ENCODE measurements at regions not wholly inside any gene's neighbourhood (a gene's known extent, or its start where the extent isn't known, plus 50 kb on each side); places are given as distances from the start of the nearest gene placed in this dataset.

GRCh38 chr4:96543346-96543745 is 703.5 kb downstream of the PDHA2 start:
- no peak overlapping the region for H2BK20ac ChIP-seq (ENCODE audit: low read depth, low read length)
- ATAC-seq (ENCODE audit: low read depth) (no peak), DNase-seq (no peak)
- no peak overlapping the region for H3K27ac ChIP-seq (ENCODE audit: insufficient read depth, low read length)
- no peak overlapping the region for H2BK120ac ChIP-seq (ENCODE audit: low read depth, low read length)
- in situ Hi-C loops (cut with MboI; ENCODE audit: low sequenced_read_pairs) (no loop called here), dilution Hi-C loops (cut with HindIII; ENCODE audit: low sequenced_read_pairs, unreplicated experiment) (no loop called here), intact Hi-C loops (cut with micrococcal nuclease) (no loop called here)
- H3K56ac ChIP-seq (ENCODE audit: extremely low read depth, insufficient read depth, low read length): no peak overlapping the region
- H3K9ac ChIP-seq (ENCODE audit: low read depth, low read length): no peak overlapping the region
- no peak overlapping the region for H2BK15ac ChIP-seq (ENCODE audit: low read depth, low read length)
- H2BK5ac ChIP-seq (ENCODE audit: low read depth, low read length, poor library complexity, severe bottlenecking): no peak overlapping the region
- no peak overlapping the region for H4K91ac ChIP-seq (ENCODE audit: insufficient read depth, low read depth, low read length)
- no peaks in the 10 kb centered on the region for H3K4me1 ChIP-seq (ENCODE audit: control insufficient read depth, insufficient read depth, low read length)
- H3K4me3 ChIP-seq (ENCODE audit: insufficient read depth, low read depth, low read length): no peak overlapping the region
- no peak overlapping the region for H3K23ac ChIP-seq (ENCODE audit: low read depth, low read length)
- ChIA-PET POLR2A (ENCODE audit: unreplicated experiment) (no interaction called here), CTCF (no interaction called here)
- no peak overlapping the region for H4K5ac ChIP-seq (ENCODE audit: low read depth, low read length)
- H3K9me3 ChIP-seq (ENCODE audit: control insufficient read depth, insufficient read depth, low read length): peaks cover 2% of the 10 kb centered on the region
- no peaks in the 10 kb centered on the region for H3K27me3 ChIP-seq (ENCODE audit: control insufficient read depth, insufficient read depth, low read length)
- H3K4me2 ChIP-seq (ENCODE audit: low read depth, low read length): no peak overlapping the region
- no TSS peak for BruUV-seq (replicated peaks)
- no peak overlapping the region for H2AFZ ChIP-seq (replicated peaks; ENCODE audit: low read length, poor library complexity)
- no peaks in the 10 kb centered on the region for H3K36me3 ChIP-seq (ENCODE audit: control insufficient read depth, insufficient read depth, low read length)
- no peak overlapping the region for H3K4ac ChIP-seq (ENCODE audit: low read depth, low read length)
- no peak overlapping the region for H3K14ac ChIP-seq (replicated peaks; ENCODE audit: low read depth, low read length)
- no peak overlapping the region for H3K18ac ChIP-seq (ENCODE audit: low read depth, low read length)
- no CpG with 5 or more reads among the region's 2 CpGs for WGBS, 2 experiments (ENCODE audit: extremely low coverage in 2 of 2, insufficient read length in 1 of 2)
- H2AK9ac ChIP-seq (replicated peaks; ENCODE audit: low read depth, low read length, poor library complexity): no peak overlapping the region
- no peaks in the 10 kb centered on the region for H3K79me1 ChIP-seq (ENCODE audit: low read depth in 1 of 2, low read length in 2 of 2)
- no peaks in the 10 kb centered on the region for H4K20me1 ChIP-seq (ENCODE audit: insufficient read depth, low read length)
- H4K8ac ChIP-seq (ENCODE audit: low read depth in 2 of 2, low read length in 2 of 2): no peak overlapping the region
- H3K9me1 ChIP-seq (ENCODE audit: insufficient read depth, low read length): no peaks in the 10 kb centered on the region
- H2AK5ac ChIP-seq (ENCODE audit: low read depth, low read length): no peak overlapping the region
- TF ChIP-seq RAD21 (IDR thresholded peaks at IDR 0.05; ENCODE audit: low read length) (no peak), SMC3 (IDR thresholded peaks at IDR 0.05; ENCODE audit: low read depth, low read length) (no peak), CEBPB (IDR thresholded peaks at IDR 0.05; ENCODE audit: low read depth, low read length) (no peak), POLR2A (IDR thresholded peaks at IDR 0.05; ENCODE audit: low read depth, low read length) (no peak), ELK1 (IDR thresholded peaks at IDR 0.05; ENCODE audit: borderline replicate concordance, low read depth, low read length) (no peak), NFE2L2 (IDR thresholded peaks at IDR 0.05; ENCODE audit: low read depth, low read length) (no peak), USF2 (IDR thresholded peaks at IDR 0.05; ENCODE audit: low read depth, low read length) (no peak), MAZ (IDR thresholded peaks at IDR 0.05; ENCODE audit: borderline replicate concordance, low read depth, low read length) (no peak), CHD1 (IDR thresholded peaks at IDR 0.05; ENCODE audit: low read depth, low read length) (no peak), BHLHE40 (IDR thresholded peaks at IDR 0.05; ENCODE audit: low read depth, low read length) (no peak), RCOR1 (IDR thresholded peaks at IDR 0.05; ENCODE audit: insufficient replicate concordance, low read length) (no peak), FOS (IDR thresholded peaks at IDR 0.05; ENCODE audit: low read depth, low read length) (no peak), RFX5 (IDR thresholded peaks at IDR 0.05; ENCODE audit: low read depth, low read length) (no peak), CTCF (conservative IDR thresholded peaks at IDR 0.05; ENCODE audit: low read depth, low read length) (no peak), MXI1 (IDR thresholded peaks at IDR 0.05; ENCODE audit: borderline replicate concordance, low read depth, low read length) (no peak), MAFK (IDR thresholded peaks at IDR 0.05; ENCODE audit: low read depth, low read length) (no peak)
